Uterus (tissue), 3 donors: ENCODE measurements at regions not wholly inside any gene's neighbourhood (a gene's known extent, or its start where the extent isn't known, plus 50 kb on each side); places are given as distances from the start of the nearest gene placed in this dataset.

Experiments used
- DNase-seq, 2 donors: peaks; one replicate each; pipeline ENCODE4 v3.0.0-alpha.2; 2019 to 2020
- H3K27ac ChIP-seq, 2 donors: fragments of 200-600 bp; sonication (generic); 1 replicate in 1 of 2; 2 replicates in 1 of 2; pipeline ENCODE4 v1.5.1; 2016 to 2018
- H3K27me3 ChIP-seq, 2 donors: fragments of 200-600 bp; sonication (generic); one replicate each; pipeline ENCODE4 v1.5.1; 2018 to 2019; ENCODE audit warnings: control low read depth in 1 of 2
- H3K36me3 ChIP-seq, 2 donors: fragments of 200-600 bp; sonication (generic); one replicate each; pipeline ENCODE4 v1.5.1; 2019; ENCODE audit warnings: control low read depth in 1 of 2
- H3K4me1 ChIP-seq, 2 donors: fragments of 200-600 bp; sonication (generic); one replicate each; pipeline ENCODE4 v1.5.1; 2018 to 2019; ENCODE audit warnings: control low read depth in 1 of 2
- H3K4me3 ChIP-seq, 2 donors: fragments of 200-600 bp; sonication (generic); 1 replicate in 1 of 2; 2 replicates in 1 of 2; pipeline ENCODE4 v1.5.1; 2018 to 2019; ENCODE audit warnings: mild to moderate bottlenecking in 1 of 2
- H3K9me3 ChIP-seq, 2 donors: fragments of 200-600 bp; sonication (generic); one replicate each; pipeline ENCODE4 v1.5.1; 2019; ENCODE audit warnings: control low read depth in 1 of 2
- POLR2A ChIP-seq, 2 donors: fragments of 450-650 bp; IDR thresholded peaks; one replicate each; pipeline ENCODE4 v1.6.1; 2016; ENCODE audit warnings: antibody characterized with exemption in 2 of 2, mild to moderate bottlenecking in 1 of 2, moderate library complexity in 1 of 2
- intact Hi-C: fragments of 100-400 bp; cut with DNase I; formaldehyde crosslinking; loops from one replicate; pipeline ENCODE4 v1.15.1; 2023; ENCODE audit warnings: low total_unique reads
- TF ChIP-seq, protein P1 (sequence below), 4 experiments: fragments of 200-600 bp in 2 of 4; fragments of 450-650 bp in 2 of 4; sonication (generic) in 2 of 4; IDR thresholded peaks; one replicate each; pipeline ENCODE4 v1.5.1; 2016 to 2019; ENCODE audit warnings: antibody characterized with exemption in 4 of 4, mild to moderate bottlenecking in 2 of 4, moderate library complexity in 1 of 4
- donor health status: DM: yes; HTN: yes; CAD: no.

- H3K4me1 ChIP-seq = no peaks in the 10 kb centered on the region
- H3K4me3 ChIP-seq = no peak overlapping the region
- no peak overlapping the region for H3K27ac ChIP-seq
- intact Hi-C loops = no loop called here
- no peaks in the 10 kb centered on the region for H3K27me3 ChIP-seq
- H3K36me3 ChIP-seq = no peaks in the 10 kb centered on the region
- no peak for DNase-seq
- TF ChIP-seq, protein P1, sequence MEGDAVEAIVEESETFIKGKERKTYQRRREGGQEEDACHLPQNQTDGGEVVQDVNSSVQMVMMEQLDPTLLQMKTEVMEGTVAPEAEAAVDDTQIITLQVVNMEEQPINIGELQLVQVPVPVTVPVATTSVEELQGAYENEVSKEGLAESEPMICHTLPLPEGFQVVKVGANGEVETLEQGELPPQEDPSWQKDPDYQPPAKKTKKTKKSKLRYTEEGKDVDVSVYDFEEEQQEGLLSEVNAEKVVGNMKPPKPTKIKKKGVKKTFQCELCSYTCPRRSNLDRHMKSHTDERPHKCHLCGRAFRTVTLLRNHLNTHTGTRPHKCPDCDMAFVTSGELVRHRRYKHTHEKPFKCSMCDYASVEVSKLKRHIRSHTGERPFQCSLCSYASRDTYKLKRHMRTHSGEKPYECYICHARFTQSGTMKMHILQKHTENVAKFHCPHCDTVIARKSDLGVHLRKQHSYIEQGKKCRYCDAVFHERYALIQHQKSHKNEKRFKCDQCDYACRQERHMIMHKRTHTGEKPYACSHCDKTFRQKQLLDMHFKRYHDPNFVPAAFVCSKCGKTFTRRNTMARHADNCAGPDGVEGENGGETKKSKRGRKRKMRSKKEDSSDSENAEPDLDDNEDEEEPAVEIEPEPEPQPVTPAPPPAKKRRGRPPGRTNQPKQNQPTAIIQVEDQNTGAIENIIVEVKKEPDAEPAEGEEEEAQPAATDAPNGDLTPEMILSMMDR (IDR thresholded peaks at IDR 0.05) = no peak
- no peak for TF ChIP-seq POLR2A (IDR thresholded peaks at IDR 0.05)
- H3K9me3 ChIP-seq = no peaks in the 10 kb centered on the region
Measured at GRCh38 chr7:155998766-155999630, 186.7 kb upstream of the SHH start.

DNA sequence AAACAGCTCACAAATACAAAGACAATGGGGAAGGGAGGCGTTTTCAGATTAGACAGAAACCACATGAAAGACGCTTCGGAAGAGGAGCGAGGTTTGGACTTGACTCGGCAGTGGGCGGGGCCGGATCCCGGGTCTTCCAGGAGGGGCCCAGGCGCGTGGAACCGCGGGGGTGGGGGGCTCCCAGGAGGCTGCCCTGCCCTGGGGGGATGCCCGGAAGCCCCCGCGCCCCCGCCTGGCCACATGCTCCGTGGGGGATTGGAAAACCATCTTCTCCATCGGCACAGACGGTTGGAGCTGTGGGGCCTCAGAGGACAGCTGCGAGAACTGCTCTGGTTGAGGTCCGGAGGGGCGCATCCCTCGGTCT is 186.0 kb upstream of the SHH start:
- no peak overlapping the region for H3K4me3 ChIP-seq
- TF ChIP-seq, protein P1 (IDR thresholded peaks at IDR 0.05) = no peak
- no peak for TF ChIP-seq POLR2A (IDR thresholded peaks at IDR 0.05)
- H3K27ac ChIP-seq = no peak overlapping the region

GRCh38 chr7:155997431-155998327 is 185.4 kb upstream of the SHH start:
- Histone ChIP-seq H3K4me1 (no peaks in the 10 kb centered on the region), H3K27me3 (no peaks in the 10 kb centered on the region), H3K9me3 (no peaks in the 10 kb centered on the region), H3K27ac (no peak overlapping the region), H3K36me3 (no peaks in the 10 kb centered on the region), H3K4me3 (no peak overlapping the region)
- intact Hi-C loops = no loop called here
- DNase-seq = no peak
- TF ChIP-seq, protein P1 (IDR thresholded peaks at IDR 0.05) = no peak
- TF ChIP-seq POLR2A (IDR thresholded peaks at IDR 0.05) = no peak

More for the DNA sequence above, 186.0 kb upstream of the SHH start:
- Histone ChIP-seq H3K4me1 (no peaks in the 10 kb centered on the region), H3K36me3 (no peaks in the 10 kb centered on the region), H3K27me3 (no peaks in the 10 kb centered on the region), H3K9me3 (no peaks in the 10 kb centered on the region)
- intact Hi-C loops = no loop called here
- DNase-seq = no peak

DNA sequence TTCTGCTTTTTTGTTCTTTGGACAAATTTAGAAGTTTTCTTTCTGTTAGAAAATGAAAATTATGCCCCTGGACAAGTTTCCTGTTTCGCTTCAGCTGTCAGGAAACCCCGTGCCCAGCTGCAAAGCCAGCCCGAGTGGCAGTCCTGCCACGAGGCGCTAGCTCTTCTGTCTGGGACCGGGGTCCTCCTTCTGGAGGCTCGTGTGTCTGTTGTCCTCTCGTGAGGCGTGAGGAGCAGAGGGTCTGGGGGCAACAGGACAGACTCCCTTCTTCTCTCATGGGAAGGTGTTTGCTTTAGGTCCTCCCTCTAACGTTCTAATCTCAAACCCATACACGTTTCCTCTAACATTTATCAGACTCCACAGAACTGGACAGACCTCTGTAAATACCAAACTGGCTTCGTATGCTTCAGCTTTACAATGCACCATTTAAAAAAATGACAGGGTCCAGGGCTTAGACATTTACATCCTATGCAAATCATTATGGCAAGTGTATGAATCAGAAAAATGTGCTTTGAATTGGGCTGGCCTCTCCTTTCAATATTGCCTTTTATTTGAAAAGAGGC is 184.5 kb upstream of the SHH start:
- no peak for DNase-seq

More for the DNA sequence above, 184.5 kb upstream of the SHH start:
- H3K4me1 ChIP-seq = no peaks in the 10 kb centered on the region
- H3K27ac ChIP-seq = no peak overlapping the region
- no peaks in the 10 kb centered on the region for H3K9me3 ChIP-seq
- no peak overlapping the region for H3K4me3 ChIP-seq
- H3K36me3 ChIP-seq = no peaks in the 10 kb centered on the region
- intact Hi-C loops = no loop called here
- no peaks in the 10 kb centered on the region for H3K27me3 ChIP-seq
- TF ChIP-seq, protein P1 (IDR thresholded peaks at IDR 0.05) = no peak
- TF ChIP-seq POLR2A (IDR thresholded peaks at IDR 0.05) = no peak
